ENCODE measurements at regions not wholly inside any gene's neighbourhood (a gene's known extent, or its start where the extent isn't known, plus 50 kb on each side); places are given as distances from the start of the nearest gene placed in this dataset.

DNA sequence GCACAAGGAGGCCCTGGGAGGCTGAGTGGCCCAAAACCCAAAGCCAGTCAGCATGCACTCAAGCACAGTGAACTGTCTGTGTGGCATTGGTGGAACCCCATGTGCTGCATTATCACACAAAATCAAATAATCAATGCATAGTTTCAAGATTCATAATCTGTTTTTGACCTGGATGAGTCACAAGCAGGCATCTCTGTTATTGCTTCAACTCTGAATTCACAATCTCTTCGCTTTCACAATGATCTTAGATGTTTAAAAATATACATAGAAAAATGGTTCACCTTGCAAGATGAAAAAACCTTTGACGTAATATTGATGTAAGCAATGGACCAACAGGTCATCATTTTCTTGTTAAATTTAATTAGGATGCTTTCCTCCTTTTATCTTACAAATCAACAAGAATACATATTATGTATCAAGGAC lies 455.4 kb downstream of the IRS2 start:
- Mint-ChIP-seq H3K27me3 (no peaks in the 10 kb centered on the region), H3K4me1 (ENCODE audit: low read depth) (peaks cover 10% of the 10 kb centered on the region), H3K9me3 (ENCODE audit: low read depth) (no peaks in the 10 kb centered on the region), H3K4me3 (ENCODE audit: low read depth) (no peak overlapping the region), H3K36me3 (ENCODE audit: insufficient read depth) (no peaks in the 10 kb centered on the region), H3K27ac (no peak overlapping the region)
- TF ChIP-seq, protein P1, sequence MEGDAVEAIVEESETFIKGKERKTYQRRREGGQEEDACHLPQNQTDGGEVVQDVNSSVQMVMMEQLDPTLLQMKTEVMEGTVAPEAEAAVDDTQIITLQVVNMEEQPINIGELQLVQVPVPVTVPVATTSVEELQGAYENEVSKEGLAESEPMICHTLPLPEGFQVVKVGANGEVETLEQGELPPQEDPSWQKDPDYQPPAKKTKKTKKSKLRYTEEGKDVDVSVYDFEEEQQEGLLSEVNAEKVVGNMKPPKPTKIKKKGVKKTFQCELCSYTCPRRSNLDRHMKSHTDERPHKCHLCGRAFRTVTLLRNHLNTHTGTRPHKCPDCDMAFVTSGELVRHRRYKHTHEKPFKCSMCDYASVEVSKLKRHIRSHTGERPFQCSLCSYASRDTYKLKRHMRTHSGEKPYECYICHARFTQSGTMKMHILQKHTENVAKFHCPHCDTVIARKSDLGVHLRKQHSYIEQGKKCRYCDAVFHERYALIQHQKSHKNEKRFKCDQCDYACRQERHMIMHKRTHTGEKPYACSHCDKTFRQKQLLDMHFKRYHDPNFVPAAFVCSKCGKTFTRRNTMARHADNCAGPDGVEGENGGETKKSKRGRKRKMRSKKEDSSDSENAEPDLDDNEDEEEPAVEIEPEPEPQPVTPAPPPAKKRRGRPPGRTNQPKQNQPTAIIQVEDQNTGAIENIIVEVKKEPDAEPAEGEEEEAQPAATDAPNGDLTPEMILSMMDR (IDR thresholded peaks at IDR 0.05; ENCODE audit: unreplicated experiment) = no peak
- DNase-seq (ENCODE audit: low spot score, unreplicated experiment) = no peak

DNA sequence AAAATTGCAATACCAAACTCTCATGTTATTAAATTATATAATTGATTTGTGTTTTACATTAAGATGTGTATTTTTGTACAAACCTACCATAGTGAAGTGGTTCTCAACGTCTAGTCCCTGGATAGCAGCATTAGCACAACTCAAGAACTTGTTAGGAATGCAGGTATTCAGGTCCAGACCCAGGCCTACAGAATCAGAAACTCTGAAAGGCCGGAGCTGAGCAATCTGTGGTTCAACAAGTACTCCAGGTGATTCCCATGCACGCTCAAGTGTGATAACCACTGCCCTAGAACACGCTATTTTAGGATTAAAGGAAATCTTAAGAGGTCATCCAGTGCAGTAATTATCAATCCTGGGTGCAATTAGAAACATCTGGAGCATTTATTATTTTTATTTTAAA lies 456.3 kb downstream of the IRS2 start:
- Mint-ChIP-seq H3K36me3 (ENCODE audit: insufficient read depth) (no peaks in the 10 kb centered on the region), H3K4me3 (ENCODE audit: low read depth) (no peak overlapping the region), H3K9me3 (ENCODE audit: low read depth) (no peaks in the 10 kb centered on the region), H3K27me3 (no peaks in the 10 kb centered on the region), H3K4me1 (ENCODE audit: low read depth) (peaks cover 10% of the 10 kb centered on the region), H3K27ac (no peak overlapping the region)
- DNase-seq (ENCODE audit: low spot score, unreplicated experiment) = no peak
- TF ChIP-seq, protein P1 (IDR thresholded peaks at IDR 0.05; ENCODE audit: unreplicated experiment) = no peak

DNA sequence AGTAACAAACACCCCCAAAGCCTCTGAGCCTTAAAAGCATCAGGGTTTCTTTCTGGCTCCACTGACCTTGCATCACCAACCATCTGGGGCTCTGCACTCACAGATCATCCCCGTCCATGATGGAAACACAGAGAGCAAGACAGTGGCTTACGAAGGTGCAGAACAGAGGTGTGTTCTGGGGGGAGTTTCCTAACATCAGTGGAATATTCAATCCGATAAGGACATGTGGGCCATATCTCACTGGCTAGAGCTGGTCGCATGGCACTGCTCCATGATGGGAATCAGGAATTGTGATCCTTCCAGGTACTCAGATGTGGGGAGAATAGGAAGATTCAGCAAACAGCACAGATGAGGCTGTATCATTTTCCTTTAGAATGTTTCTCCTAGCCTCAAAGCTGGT lies 457.2 kb downstream of the IRS2 start:
- H3K4me3 Mint-ChIP-seq (ENCODE audit: low read depth) = no peak overlapping the region
- DNase-seq (ENCODE audit: low spot score, unreplicated experiment) = no peak
- TF ChIP-seq, protein P1 (IDR thresholded peaks at IDR 0.05; ENCODE audit: unreplicated experiment) = no peak
- H3K4me1 Mint-ChIP-seq (ENCODE audit: low read depth) = peaks cover 10% of the 10 kb centered on the region
- H3K27me3 Mint-ChIP-seq = no peaks in the 10 kb centered on the region
- no peaks in the 10 kb centered on the region for H3K9me3 Mint-ChIP-seq (ENCODE audit: low read depth)
- no peaks in the 10 kb centered on the region for H3K36me3 Mint-ChIP-seq (ENCODE audit: insufficient read depth)
- no peak overlapping the region for H3K27ac Mint-ChIP-seq

DNA sequence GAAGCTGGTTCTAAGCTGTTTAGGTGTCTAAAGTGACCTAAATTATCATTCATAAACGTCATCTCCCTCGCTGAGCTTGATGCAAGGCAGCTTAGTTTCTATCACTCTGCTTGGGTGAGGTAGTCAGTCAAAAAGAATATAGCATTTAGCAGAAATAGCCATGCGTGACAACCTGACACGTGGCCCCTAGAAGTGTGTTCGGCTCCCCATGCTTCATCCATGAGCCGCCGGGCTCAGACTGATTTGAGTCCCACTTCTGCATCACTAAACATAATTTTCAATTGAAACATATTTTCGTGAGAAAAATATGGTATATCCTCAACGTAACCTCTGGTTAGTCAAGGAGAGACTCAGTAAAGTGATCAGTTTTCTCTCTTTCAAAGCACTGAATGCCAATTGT lies 459.8 kb downstream of the IRS2 start:
- no peaks in the 10 kb centered on the region for H3K27me3 Mint-ChIP-seq
- H3K4me1 Mint-ChIP-seq (ENCODE audit: low read depth) = no peaks in the 10 kb centered on the region
- no peaks in the 10 kb centered on the region for H3K36me3 Mint-ChIP-seq (ENCODE audit: insufficient read depth)
- H3K4me3 Mint-ChIP-seq (ENCODE audit: low read depth) = no peak overlapping the region
- DNase-seq (ENCODE audit: low spot score, unreplicated experiment) = no peak
- TF ChIP-seq, protein P1 (IDR thresholded peaks at IDR 0.05; ENCODE audit: unreplicated experiment) = no peak
- no peak overlapping the region for H3K27ac Mint-ChIP-seq
- H3K9me3 Mint-ChIP-seq (ENCODE audit: low read depth) = peaks cover 3% of the 10 kb centered on the region

DNA sequence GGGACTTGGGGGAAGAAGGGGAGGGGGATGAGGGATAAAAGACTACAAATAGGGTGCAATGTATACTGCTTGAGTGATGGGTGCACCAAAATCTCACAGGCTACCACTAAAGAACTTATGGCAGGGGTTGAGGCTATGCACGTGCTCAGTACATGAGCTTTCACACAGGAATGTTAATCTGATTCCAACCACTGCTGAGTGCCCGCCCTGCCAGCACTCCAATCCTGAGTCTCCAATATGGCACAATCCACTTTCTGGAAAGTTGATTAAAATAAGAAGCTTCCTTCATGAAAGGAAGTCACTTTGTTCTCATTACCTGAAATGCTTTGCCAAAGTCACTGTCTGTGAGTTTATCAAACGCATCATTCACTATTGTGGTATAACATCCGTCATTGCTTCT lies 463.0 kb downstream of the IRS2 start:
- Mint-ChIP-seq H3K27me3 (no peaks in the 10 kb centered on the region), H3K9me3 (ENCODE audit: low read depth) (peaks cover 12% of the 10 kb centered on the region), H3K4me3 (ENCODE audit: low read depth) (no peak overlapping the region), H3K36me3 (ENCODE audit: insufficient read depth) (no peaks in the 10 kb centered on the region), H3K27ac (no peak overlapping the region), H3K4me1 (ENCODE audit: low read depth) (peaks cover 2% of the 10 kb centered on the region)
- no peak for DNase-seq (ENCODE audit: low spot score, unreplicated experiment)
- TF ChIP-seq, protein P1 (IDR thresholded peaks at IDR 0.05; ENCODE audit: unreplicated experiment) = no peak

All from progenitor cell of endocrine pancreas (in vitro differentiated cells).